Gastrocnemius medialis (tissue), 4 donors: ENCODE measurements at regions not wholly inside any gene's neighbourhood (a gene's known extent, or its start where the extent isn't known, plus 50 kb on each side); places are given as distances from the start of the nearest gene placed in this dataset.

Experiments used
- CTCF ChIP-seq, 5 experiments: fragments of 450-650 bp in 3 of 5; fragments of 200-600 bp in 2 of 5; sonication (generic) in 2 of 5; IDR thresholded peaks in 4 of 5; conservative IDR thresholded peaks in 1 of 5; 1 replicate in 4 of 5; 2 replicates in 1 of 5; pipeline ENCODE4 v1.5.1; 2016 to 2019; ENCODE audit warnings: antibody characterized with exemption in 5 of 5, mild to moderate bottlenecking in 3 of 5, moderate library complexity in 3 of 5
- POLR2A ChIP-seq, 2 donors: fragments of 450-650 bp; IDR thresholded peaks; one replicate each; pipeline ENCODE4 v1.6.1; 2017; ENCODE audit warnings: antibody characterized with exemption in 2 of 2, mild to moderate bottlenecking in 2 of 2, moderate library complexity in 2 of 2

- TF ChIP-seq CTCF (IDR thresholded peaks at IDR 0.05 in 4 of 5, conservative IDR thresholded peaks at IDR 0.05 in 1 of 5) (no peak), POLR2A (IDR thresholded peaks at IDR 0.05) (no peak)
Measured at GRCh38 chr21:28445141-28445830, 547.4 kb downstream of the LTN1 start.
